Tibial nerve (tissue), 4 donors: ENCODE measurements at regions not wholly inside any gene's neighbourhood (a gene's known extent, or its start where the extent isn't known, plus 50 kb on each side); places are given as distances from the start of the nearest gene placed in this dataset.

Experiments
- DNase-seq, 2 donors: peaks; one replicate each; pipeline ENCODE4 v3.0.0-alpha.2; 2019; ENCODE audit warnings: low spot score in 2 of 2
- H3K27ac ChIP-seq, 4 donors: fragments of 200-600 bp; sonication (generic) in 3 of 4; one replicate each; pipeline ENCODE4 v1.5.1; 2017 to 2019; ENCODE audit warnings: mild to moderate bottlenecking in 1 of 4
- H3K27me3 ChIP-seq, 2 donors: fragments of 200-600 bp; sonication (generic) in 1 of 2; one replicate each; pipeline versions ENCODE4 v1.5.1 to v1.6.0; 2017 to 2019
- H3K36me3 ChIP-seq, 3 donors: fragments of 200-600 bp; sonication (generic); one replicate each; pipeline ENCODE4 v1.5.1; 2018 to 2019
- H3K4me1 ChIP-seq, 4 donors: fragments of 200-600 bp; sonication (generic) in 3 of 4; one replicate each; pipeline ENCODE4 v1.5.1; 2017 to 2019
- H3K4me3 ChIP-seq, 4 donors: fragments of 200-600 bp; sonication (generic) in 3 of 4; one replicate each; pipeline ENCODE4 v1.5.1; 2017 to 2019; ENCODE audit warnings: mild to moderate bottlenecking in 1 of 4, moderate library complexity in 1 of 4
- H3K9me3 ChIP-seq, 4 donors: fragments of 200-600 bp; sonication (generic) in 3 of 4; one replicate each; pipeline ENCODE4 v1.5.1; 2017 to 2019
- CTCF ChIP-seq, 5 experiments: fragments of 200-600 bp in 3 of 5; fragments of 450-650 bp in 2 of 5; sonication (generic) in 3 of 5; IDR thresholded peaks; one replicate each; pipeline ENCODE4 v1.5.1; 2016 to 2019; ENCODE audit warnings: antibody characterized with exemption in 5 of 5, mild to moderate bottlenecking in 3 of 5, moderate library complexity in 2 of 5
- EP300 ChIP-seq, 2 donors: sonication (generic); formaldehyde crosslinking; IDR thresholded peaks; one replicate each; pipeline ENCODE4 v1.6.1; 2017; ENCODE audit warnings: antibody characterized with exemption in 2 of 2, mild to moderate bottlenecking in 1 of 2
- POLR2A ChIP-seq, 2 donors: fragments of 450-650 bp; IDR thresholded peaks; one replicate each; pipeline ENCODE4 v1.6.1; 2017; ENCODE audit warnings: antibody characterized with exemption in 2 of 2, mild to moderate bottlenecking in 2 of 2, moderate library complexity in 2 of 2
- WGBS, 2 donors: methylation state at CpG; one replicate each; pipeline ENCODE4 v1.1.5; 2018; 5-methylcytosine and 5-hydroxymethylcytosine counted together

- WGBS, 2 donors: 89 to 94% methylated on average over 11 of the region's 11 CpGs
- Histone ChIP-seq H3K36me3 (no peaks in the 10 kb centered on the region), H3K27me3 (no peaks in the 10 kb centered on the region), H3K4me1 (no peaks in the 10 kb centered on the region), H3K9me3 (no peaks in the 10 kb centered on the region), H3K27ac (no peak overlapping the region), H3K4me3 (no peak overlapping the region)
- TF ChIP-seq POLR2A (IDR thresholded peaks at IDR 0.05) (no peak), CTCF (IDR thresholded peaks at IDR 0.05) (no peak), EP300 (IDR thresholded peaks at IDR 0.05) (no peak)
- DNase-seq: no peak
Observed at GRCh38 chr3:102113421-102114041, 264.2 kb downstream of the NFKBIZ start.

DNA sequence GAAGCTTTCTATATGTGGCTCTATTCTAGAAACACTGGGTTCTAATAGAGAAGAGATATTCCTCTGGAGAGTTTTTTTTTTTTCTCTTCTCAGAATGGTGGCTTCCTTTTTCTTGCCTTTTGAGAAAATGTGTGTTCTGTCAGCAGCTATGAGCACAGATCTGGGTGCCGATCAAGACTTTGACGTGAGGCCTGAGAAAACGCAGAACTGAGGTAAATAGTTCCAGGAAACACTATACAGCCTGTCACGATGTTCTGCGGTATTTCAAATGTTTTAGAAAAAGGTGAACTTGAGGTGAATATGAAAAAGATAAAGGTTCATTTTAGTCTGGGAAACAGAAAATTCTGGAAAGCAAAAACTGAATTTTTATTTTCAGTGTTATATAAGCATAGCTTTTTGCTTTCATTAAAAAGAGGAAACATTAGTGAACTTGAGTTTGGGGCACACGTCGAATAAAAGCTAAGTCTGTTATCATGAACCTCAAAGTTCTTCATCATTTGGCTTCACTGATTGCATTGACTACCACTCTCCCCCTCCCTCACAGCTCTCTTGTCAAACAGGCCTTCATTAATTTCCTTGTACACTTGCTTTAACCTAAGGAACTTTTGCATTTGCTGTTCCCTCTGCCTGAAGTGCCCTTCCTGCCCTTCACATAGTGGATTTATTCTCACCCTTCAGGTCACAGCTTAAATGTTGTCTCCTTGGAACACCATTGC lies 265.1 kb downstream of the NFKBIZ start:
- no peak overlapping the region for H3K27ac ChIP-seq
- H3K9me3 ChIP-seq: no peaks in the 10 kb centered on the region
- H3K27me3 ChIP-seq: no peaks in the 10 kb centered on the region
- no peak overlapping the region for H3K4me3 ChIP-seq
- H3K4me1 ChIP-seq: no peaks in the 10 kb centered on the region
- no peak for DNase-seq
- no peak for TF ChIP-seq CTCF (IDR thresholded peaks at IDR 0.05)
- no peak for TF ChIP-seq EP300 (IDR thresholded peaks at IDR 0.05)
- no peak for TF ChIP-seq POLR2A (IDR thresholded peaks at IDR 0.05)
- 79 to 81% methylated on average over 7 of the region's 7 CpGs for WGBS, 2 donors
- no peaks in the 10 kb centered on the region for H3K36me3 ChIP-seq

- H3K36me3 ChIP-seq: no peaks in the 10 kb centered on the region
- no peak for DNase-seq
- peaks cover 0 to 29% (median 6%) of the 10 kb centered on the region in 4 donors for H3K9me3 ChIP-seq
- peaks cover 0 to 7% (median 0%) of the 10 kb centered on the region in 4 donors for H3K4me1 ChIP-seq
- no peak overlapping the region for H3K4me3 ChIP-seq
- no peaks in the 10 kb centered on the region for H3K27me3 ChIP-seq
- H3K27ac ChIP-seq: no peak overlapping the region
- TF ChIP-seq CTCF (IDR thresholded peaks at IDR 0.05): no peak
- no peak for TF ChIP-seq POLR2A (IDR thresholded peaks at IDR 0.05)
- no peak for TF ChIP-seq EP300 (IDR thresholded peaks at IDR 0.05)
Observed at GRCh38 chr3:102122527-102122926, 273.2 kb downstream of the NFKBIZ start.

DNA sequence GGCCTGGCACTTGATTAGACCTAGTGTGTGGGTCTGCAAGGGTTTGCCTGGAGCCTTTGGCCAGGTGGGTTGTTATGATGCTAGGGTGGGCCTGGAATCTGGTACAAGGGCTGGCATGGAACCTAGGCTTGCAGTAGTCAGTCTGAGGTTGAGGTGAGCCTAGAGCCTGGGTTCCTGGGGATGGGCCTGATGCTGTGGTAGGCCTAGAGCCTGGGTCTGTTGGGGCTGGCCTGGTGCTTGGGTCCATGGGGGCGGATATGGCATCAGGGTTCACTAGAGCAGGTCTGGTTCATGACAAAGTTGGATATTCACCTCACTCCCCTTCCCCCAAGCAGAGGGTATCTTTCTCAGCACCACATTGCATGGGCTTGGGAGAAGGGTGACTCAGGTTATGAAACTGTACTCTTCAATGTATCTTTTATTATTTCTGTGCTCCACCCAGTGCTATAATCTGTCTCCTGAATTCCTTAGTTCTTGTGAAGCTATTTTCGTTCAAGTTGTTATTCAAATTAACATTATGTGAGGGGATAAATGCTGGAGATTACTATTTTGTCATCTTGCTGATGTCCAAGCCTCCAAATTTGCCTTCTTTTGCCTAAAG lies 274.4 kb downstream of the NFKBIZ start:
- peaks cover 0 to 7% (median 0%) of the 10 kb centered on the region in 4 donors for H3K4me1 ChIP-seq
- WGBS, 2 donors: 44 to 76% methylated on average over 2 of the region's 2 CpGs
- TF ChIP-seq CTCF (IDR thresholded peaks at IDR 0.05): no peak
- TF ChIP-seq POLR2A (IDR thresholded peaks at IDR 0.05): no peak
- TF ChIP-seq EP300 (IDR thresholded peaks at IDR 0.05): no peak
- no peak overlapping the region for H3K4me3 ChIP-seq
- DNase-seq: no peak
- H3K27ac ChIP-seq: peak overlapping the region in 1 of 4 donors; percentile 50
- no peaks in the 10 kb centered on the region for H3K27me3 ChIP-seq
- H3K36me3 ChIP-seq: no peaks in the 10 kb centered on the region
- H3K9me3 ChIP-seq: peaks cover 0 to 29% (median 6%) of the 10 kb centered on the region in 4 donors

DNA sequence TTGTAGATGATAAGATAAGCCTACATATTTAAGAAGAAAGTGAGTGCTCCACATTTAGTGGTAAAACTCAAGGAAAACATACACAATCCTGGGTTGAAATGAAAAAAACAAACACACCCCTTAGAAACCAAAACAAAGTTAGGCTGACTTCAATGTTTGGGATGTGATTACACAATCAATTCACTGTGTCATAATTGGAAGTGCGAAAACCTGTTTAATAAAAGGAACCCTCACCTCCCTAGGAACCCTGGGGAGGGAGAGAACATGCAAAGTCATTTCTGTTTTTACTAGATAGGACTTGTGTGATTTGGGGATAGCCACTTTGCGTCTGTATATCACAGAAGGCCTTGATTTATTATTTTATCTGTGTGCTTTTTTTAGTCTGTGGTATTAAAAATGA lies 275.0 kb downstream of the NFKBIZ start:
- Histone ChIP-seq H3K4me1 (peaks cover 0 to 7% (median 0%) of the 10 kb centered on the region in 4 donors), H3K4me3 (no peak overlapping the region), H3K27me3 (no peaks in the 10 kb centered on the region), H3K36me3 (no peaks in the 10 kb centered on the region), H3K27ac (peak overlapping the region in 1 of 4 donors; percentile 51), H3K9me3 (peaks cover 0 to 29% (median 6%) of the 10 kb centered on the region in 4 donors)
- DNase-seq: no peak
- WGBS, 2 donors: 24 to 78% methylated on average over 2 of the region's 2 CpGs
- TF ChIP-seq CTCF (IDR thresholded peaks at IDR 0.05): no peak
- TF ChIP-seq POLR2A (IDR thresholded peaks at IDR 0.05): no peak
- peak in 1 of 2 donors; percentile 34 for TF ChIP-seq EP300 (IDR thresholded peaks at IDR 0.05)
